HG03354 (cell line): ENCODE measurements at regions not wholly inside any gene's neighbourhood (a gene's known extent, or its start where the extent isn't known, plus 50 kb on each side); places are given as distances from the start of the nearest gene placed in this dataset.
"Not testable (repeated sequence)": the region's sequence is repeated elsewhere in the genome, so short reads cannot be mapped to it uniquely, and the experiment has no call there.

Source experiments
- ATAC-seq: cut with Tn5 transposase; IDR thresholded peaks from one replicate; pipeline ENCODE4 v1.9.1; 2021; ENCODE audit warnings: mild to moderate bottlenecking; ENCODE audit not compliant: unreplicated experiment, poor library complexity, severe bottlenecking

- ATAC-seq = no peak
Measured at GRCh38 chr4:164591666-164592065, 162.3 kb upstream of the SMIM31 start.

- ATAC-seq = no peak
Measured at GRCh38 chr4:164595751-164596150, 158.2 kb upstream of the SMIM31 start.

GRCh38 chr4:164596318-164596878 is 157.5 kb upstream of the SMIM31 start:
- ATAC-seq = no peak

- no peak for ATAC-seq
Measured at GRCh38 chr4:164596927-164597326, 157.0 kb upstream of the SMIM31 start.

GRCh38 chr4:164601653-164602052 is 152.3 kb upstream of the SMIM31 start:
- ATAC-seq = no peak

GRCh38 chr4:164605791-164606190 is 148.1 kb upstream of the SMIM31 start:
- not testable (repeated sequence) for ATAC-seq

GRCh38 chr4:164606478-164606877 is 147.5 kb upstream of the SMIM31 start:
- ATAC-seq = peak; percentile 98

GRCh38 chr4:164613256-164613655 is 140.7 kb upstream of the SMIM31 start:
- ATAC-seq = no peak

GRCh38 chr4:164613792-164614191 is 140.1 kb upstream of the SMIM31 start:
- no peak for ATAC-seq

- no peak for ATAC-seq
Measured at GRCh38 chr4:164614329-164614728, 139.6 kb upstream of the SMIM31 start.

- no peak for ATAC-seq
Measured at GRCh38 chr4:164614999-164615398, 138.9 kb upstream of the SMIM31 start.

GRCh38 chr4:164615964-164616363 is 138.0 kb upstream of the SMIM31 start:
- no peak for ATAC-seq

GRCh38 chr4:164616961-164617360 is 137.0 kb upstream of the SMIM31 start:
- ATAC-seq = no peak

GRCh38 chr4:164617426-164617825 is 136.5 kb upstream of the SMIM31 start:
- ATAC-seq = no peak

- no peak for ATAC-seq
Measured at GRCh38 chr4:164617911-164618310, 136.0 kb upstream of the SMIM31 start.

- no peak for ATAC-seq
Measured at GRCh38 chr4:164621886-164622521, 131.9 kb upstream of the SMIM31 start.

- ATAC-seq = no peak
Measured at GRCh38 chr4:164623099-164623498, 130.8 kb upstream of the SMIM31 start.

GRCh38 chr4:164639001-164639400 is 114.9 kb upstream of the SMIM31 start:
- no peak for ATAC-seq

GRCh38 chr4:164648151-164648848 is 105.6 kb upstream of the SMIM31 start:
- no peak for ATAC-seq

- ATAC-seq = no peak
Measured at GRCh38 chr4:164648849-164649212, 105.1 kb upstream of the SMIM31 start.

- ATAC-seq = no peak
Measured at GRCh38 chr4:164659765-164660164, 94.2 kb upstream of the SMIM31 start.
